HCT116 (cell line): ENCODE measurements at regions not wholly inside any gene's neighbourhood (a gene's known extent, or its start where the extent isn't known, plus 50 kb on each side); places are given as distances from the start of the nearest gene placed in this dataset.

ENCODE experiments used
- CBX3 ChIP-seq: IDR thresholded peaks from 2 replicates; pipeline ENCODE4 v1.6.1; 2012; ENCODE audit warnings: low read depth
- JUND ChIP-seq: IDR thresholded peaks from 2 replicates; pipeline ENCODE4 v1.6.1; 2012
- POLR2A ChIP-seq: IDR thresholded peaks from 2 replicates; pipeline ENCODE4 v1.7.0; 2011; ENCODE audit warnings: borderline replicate concordance; ENCODE audit not compliant: insufficient read depth, insufficient read length; ENCODE audit errors: extremely low read depth
- POLR2AphosphoS5 ChIP-seq: IDR thresholded peaks from 2 replicates; pipeline ENCODE4 v1.6.1; 2011; ENCODE audit warnings: mild to moderate bottlenecking, low read depth, low read length, moderate library complexity
- RAD21 ChIP-seq: IDR thresholded peaks from 2 replicates; pipeline ENCODE4 v1.6.1; 2012; ENCODE audit warnings: low read depth, mild to moderate bottlenecking
- SIN3A ChIP-seq: IDR thresholded peaks from 2 replicates; pipeline ENCODE4 v1.6.1; 2012; ENCODE audit warnings: low read depth
- TCF7L2 ChIP-seq: IDR thresholded peaks from 2 replicates; pipeline ENCODE4 v1.7.0; 2011; ENCODE audit warnings: borderline replicate concordance, inconsistent platforms; ENCODE audit not compliant: insufficient read depth, insufficient read length; ENCODE audit errors: extremely low read depth
- TF ChIP-seq, protein P1 (sequence below), 3 experiments: fragments of 200-600 bp in 1 of 3; sonication (generic) in 1 of 3; IDR thresholded peaks in 2 of 3; conservative IDR thresholded peaks in 1 of 3; 2 replicates each; pipeline ENCODE4 v1.5.1; 2012 to 2017; ENCODE audit warnings: low read depth in 2 of 3, low read length in 2 of 3, antibody characterized with exemption in 1 of 3, borderline replicate concordance in 1 of 3, control low read depth in 1 of 3, mild to moderate bottlenecking in 1 of 3, mixed read lengths in 1 of 3, mixed run types in 1 of 3, moderate library complexity in 1 of 3; ENCODE audit not compliant: insufficient read depth in 1 of 3
- TF ChIP-seq, protein P2 (sequence below): IDR thresholded peaks from 2 replicates; pipeline ENCODE4 v1.6.1; 2012; ENCODE audit warnings: low read depth

DNA sequence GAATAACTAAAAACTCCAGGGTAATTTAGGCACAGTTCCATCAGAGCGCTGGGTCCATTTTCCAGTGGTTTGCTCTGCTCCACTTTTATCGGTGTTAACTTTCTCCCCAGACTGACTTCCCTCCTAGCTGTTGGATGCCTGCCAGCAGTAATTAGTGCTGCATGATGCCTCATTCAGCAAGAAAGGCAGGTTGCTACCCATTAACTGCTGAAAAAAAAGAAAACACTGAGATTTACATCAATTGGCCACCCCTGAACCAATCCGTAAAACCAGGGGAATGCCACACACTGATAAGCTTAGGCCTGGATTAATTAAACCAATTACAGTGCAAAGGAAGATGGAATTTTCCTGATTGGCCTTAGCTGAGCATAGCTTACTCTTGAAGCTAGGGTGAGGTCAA, 182.4 kb upstream of the CXXC4 start:
- TF ChIP-seq, protein P1, sequence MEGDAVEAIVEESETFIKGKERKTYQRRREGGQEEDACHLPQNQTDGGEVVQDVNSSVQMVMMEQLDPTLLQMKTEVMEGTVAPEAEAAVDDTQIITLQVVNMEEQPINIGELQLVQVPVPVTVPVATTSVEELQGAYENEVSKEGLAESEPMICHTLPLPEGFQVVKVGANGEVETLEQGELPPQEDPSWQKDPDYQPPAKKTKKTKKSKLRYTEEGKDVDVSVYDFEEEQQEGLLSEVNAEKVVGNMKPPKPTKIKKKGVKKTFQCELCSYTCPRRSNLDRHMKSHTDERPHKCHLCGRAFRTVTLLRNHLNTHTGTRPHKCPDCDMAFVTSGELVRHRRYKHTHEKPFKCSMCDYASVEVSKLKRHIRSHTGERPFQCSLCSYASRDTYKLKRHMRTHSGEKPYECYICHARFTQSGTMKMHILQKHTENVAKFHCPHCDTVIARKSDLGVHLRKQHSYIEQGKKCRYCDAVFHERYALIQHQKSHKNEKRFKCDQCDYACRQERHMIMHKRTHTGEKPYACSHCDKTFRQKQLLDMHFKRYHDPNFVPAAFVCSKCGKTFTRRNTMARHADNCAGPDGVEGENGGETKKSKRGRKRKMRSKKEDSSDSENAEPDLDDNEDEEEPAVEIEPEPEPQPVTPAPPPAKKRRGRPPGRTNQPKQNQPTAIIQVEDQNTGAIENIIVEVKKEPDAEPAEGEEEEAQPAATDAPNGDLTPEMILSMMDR (IDR thresholded peaks at IDR 0.05 in 2 of 3, conservative IDR thresholded peaks at IDR 0.05 in 1 of 3; ENCODE audit: borderline replicate concordance in 1 of 3, insufficient read depth in 1 of 3, low read depth in 2 of 3, low read length in 2 of 3) = no peak
- TF ChIP-seq CBX3 = no peak
- TF ChIP-seq TCF7L2 = no peak
- TF ChIP-seq POLR2A = no peak
- TF ChIP-seq RAD21 = no peak
- TF ChIP-seq POLR2AphosphoS5 = no peak
- no peak for TF ChIP-seq JUND
- TF ChIP-seq SIN3A = no peak
- TF ChIP-seq, protein P2, sequence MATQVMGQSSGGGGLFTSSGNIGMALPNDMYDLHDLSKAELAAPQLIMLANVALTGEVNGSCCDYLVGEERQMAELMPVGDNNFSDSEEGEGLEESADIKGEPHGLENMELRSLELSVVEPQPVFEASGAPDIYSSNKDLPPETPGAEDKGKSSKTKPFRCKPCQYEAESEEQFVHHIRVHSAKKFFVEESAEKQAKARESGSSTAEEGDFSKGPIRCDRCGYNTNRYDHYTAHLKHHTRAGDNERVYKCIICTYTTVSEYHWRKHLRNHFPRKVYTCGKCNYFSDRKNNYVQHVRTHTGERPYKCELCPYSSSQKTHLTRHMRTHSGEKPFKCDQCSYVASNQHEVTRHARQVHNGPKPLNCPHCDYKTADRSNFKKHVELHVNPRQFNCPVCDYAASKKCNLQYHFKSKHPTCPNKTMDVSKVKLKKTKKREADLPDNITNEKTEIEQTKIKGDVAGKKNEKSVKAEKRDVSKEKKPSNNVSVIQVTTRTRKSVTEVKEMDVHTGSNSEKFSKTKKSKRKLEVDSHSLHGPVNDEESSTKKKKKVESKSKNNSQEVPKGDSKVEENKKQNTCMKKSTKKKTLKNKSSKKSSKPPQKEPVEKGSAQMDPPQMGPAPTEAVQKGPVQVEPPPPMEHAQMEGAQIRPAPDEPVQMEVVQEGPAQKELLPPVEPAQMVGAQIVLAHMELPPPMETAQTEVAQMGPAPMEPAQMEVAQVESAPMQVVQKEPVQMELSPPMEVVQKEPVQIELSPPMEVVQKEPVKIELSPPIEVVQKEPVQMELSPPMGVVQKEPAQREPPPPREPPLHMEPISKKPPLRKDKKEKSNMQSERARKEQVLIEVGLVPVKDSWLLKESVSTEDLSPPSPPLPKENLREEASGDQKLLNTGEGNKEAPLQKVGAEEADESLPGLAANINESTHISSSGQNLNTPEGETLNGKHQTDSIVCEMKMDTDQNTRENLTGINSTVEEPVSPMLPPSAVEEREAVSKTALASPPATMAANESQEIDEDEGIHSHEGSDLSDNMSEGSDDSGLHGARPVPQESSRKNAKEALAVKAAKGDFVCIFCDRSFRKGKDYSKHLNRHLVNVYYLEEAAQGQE = no peak
